Dedifferentiated amniotic fluid mesenchymal stem cell (primary cell): ENCODE measurements at regions not wholly inside any gene's neighbourhood (a gene's known extent, or its start where the extent isn't known, plus 50 kb on each side); places are given as distances from the start of the nearest gene placed in this dataset.

Experiments
- DNase-seq: peaks from one replicate; pipeline ENCODE4 v3.0.0-alpha.2; 2016; ENCODE audit errors: extremely low spot score

GRCh38 chr9:14560194-14560593, 133.0 kb downstream of the ZDHHC21 start:
- DNase-seq = no peak

GRCh38 chr9:14554886-14555285, 138.3 kb downstream of the ZDHHC21 start:
- DNase-seq = no peak

DNA sequence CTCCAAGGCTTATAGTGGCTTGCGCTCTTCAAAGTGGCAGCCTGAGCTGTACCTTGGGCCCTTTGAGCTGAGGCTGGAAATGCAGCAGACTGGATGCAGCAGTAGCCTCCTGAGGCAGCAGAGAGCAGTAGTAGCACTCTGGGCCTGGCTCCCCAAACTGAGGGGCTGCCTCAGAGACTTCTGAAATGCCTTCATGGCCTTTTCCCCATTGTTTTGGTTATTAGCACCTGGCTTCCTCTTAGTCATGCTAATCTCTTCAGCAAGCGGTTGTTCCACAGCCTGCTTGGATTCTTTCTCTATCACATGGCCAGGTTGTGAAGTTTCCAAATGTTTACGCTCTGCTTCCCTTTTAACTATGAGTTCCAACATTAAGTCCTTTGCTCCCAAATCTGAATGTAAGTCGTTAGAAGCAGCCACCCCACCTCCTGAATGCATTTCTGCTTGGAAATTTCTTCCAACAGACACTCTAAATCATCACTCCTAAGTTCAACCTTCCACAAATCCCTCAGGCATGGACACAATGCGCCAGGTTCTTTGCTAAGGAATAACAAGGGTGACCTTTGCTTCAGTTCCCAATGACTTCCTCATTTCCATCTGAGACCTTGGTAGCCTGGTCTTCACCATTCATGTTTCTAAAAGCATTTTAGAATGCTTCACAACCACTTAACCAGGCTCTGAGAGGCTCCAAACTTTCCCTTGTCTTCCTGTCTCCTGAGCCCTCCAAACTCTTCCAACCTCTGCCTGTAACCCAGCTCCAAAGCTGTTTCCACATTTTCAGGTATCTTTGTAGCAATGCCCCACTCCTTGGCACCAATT, 145.8 kb downstream of the ZDHHC21 start:
- no peak for DNase-seq

GRCh38 chr9:14546693-14547092, 146.5 kb downstream of the ZDHHC21 start:
- DNase-seq = no peak

GRCh38 chr9:14542071-14542470, 151.2 kb downstream of the ZDHHC21 start:
- DNase-seq = no peak

DNA sequence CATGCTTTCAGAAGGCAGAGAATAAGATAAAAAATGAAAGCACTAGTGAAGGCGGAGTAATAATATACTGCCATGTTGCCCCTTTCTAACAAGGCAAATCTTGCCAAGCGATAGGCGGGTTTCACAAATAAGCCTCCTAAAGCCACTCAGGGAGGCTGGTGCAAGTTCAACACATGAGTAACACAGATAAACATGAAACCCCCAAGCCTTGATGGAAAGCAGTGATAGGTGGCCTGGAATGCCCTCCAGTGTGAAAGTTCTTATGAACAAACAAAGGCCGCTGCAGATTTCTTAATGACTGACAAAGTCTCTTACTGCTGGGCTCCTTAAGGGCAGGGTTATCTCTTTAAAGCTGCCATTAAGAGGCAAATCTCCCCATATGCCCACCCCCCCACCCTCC, 154.7 kb downstream of the ZDHHC21 start:
- DNase-seq = no peak

DNA sequence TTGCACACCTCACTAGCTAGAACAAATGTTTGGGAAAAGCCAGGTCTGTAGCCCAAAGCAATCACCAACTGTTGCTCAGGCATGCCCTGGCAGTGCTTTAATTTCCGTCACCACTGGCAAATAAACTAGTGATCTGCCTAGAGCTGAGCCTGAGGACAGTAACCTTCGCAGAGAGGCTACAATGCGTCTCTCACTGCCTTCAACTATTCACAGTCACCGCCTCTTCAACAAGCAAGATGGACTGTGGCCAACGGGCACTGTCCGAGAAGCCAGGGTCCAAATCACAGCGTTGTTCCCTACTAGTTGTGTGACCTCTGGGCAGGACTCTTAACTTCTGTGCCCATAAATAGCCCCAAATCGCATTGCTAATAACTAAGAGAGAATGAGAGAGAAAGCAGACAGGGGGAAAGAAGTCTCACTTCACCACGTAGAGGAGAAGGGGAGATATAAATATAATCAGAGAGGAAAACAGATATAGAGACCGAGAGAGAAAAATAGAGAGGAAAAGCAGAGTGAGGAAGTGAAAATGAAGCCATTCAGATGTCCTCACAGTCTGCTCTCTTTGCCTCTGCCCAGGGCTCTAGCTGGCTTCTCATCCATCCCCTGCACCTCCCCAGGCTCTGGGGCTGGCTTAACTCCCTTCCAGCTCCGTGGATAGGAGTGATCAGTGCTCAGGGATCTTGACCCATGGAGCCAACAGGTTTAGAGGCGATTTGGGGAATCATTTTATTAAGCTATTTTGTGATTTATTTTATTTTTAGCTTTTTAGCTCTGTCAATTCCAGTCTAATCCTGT, 157.9 kb downstream of the ZDHHC21 start:
- DNase-seq = no peak

- no peak for DNase-seq
Measured at GRCh38 chr9:14533867-14534640, 159.2 kb downstream of the ZDHHC21 start.

DNA sequence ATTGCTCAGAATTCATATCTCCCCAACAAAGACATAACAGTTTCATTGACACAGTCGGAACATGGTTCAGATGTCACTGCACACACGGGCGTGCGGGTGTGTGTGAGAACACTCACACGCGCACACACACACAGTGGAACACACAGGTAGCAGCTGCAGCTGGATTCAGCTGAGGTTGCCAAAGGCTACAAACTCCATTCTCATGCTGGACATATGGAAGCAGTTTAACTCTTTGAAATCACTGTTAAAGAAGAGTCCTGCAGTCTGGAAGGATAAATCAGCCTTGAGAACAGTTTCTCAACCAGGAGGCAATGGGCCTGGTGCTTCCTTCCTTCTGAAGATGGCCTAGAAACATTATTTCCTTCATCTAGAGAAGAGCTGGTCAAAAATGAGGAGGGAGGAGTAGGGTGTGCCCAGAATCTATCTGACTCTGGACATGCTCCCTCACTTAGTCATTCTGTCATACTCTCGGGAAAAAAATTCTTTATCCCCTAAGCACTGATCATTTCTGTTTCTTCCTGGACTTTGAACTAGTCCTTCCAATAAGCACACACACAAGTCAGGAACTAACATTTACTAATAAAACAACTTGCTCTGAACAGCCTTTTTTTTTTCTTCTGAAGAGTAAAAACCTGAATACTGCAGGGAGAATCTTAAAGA, 160.6 kb downstream of the ZDHHC21 start:
- no peak for DNase-seq

- no peak for DNase-seq
Measured at GRCh38 chr9:14531341-14532269, 161.6 kb downstream of the ZDHHC21 start.

- no peak for DNase-seq
Measured at GRCh38 chr9:14530841-14531240, 162.4 kb downstream of the ZDHHC21 start.

- no peak for DNase-seq
Measured at GRCh38 chr9:14530366-14530765, 162.9 kb downstream of the ZDHHC21 start.

DNA sequence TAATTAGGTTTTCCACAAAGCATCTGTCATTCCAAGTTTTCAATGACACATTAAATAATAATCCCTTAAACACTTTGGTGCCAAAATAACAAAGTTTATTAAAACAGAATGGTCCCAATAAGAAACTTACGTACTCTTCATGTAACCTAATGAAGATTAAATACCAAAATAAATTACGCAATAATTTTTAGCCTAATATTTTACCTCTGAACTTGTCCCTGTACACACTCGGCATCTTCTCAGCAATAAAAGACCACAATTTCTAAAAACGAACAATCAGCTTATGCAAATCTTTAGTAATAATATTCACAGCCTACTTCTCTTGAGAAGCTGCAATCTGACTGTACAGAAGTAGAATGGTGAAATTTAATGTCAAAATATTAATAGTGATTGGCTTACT, 163.6 kb downstream of the ZDHHC21 start:
- DNase-seq = no peak

- DNase-seq = no peak
Measured at GRCh38 chr9:14529054-14529453, 164.2 kb downstream of the ZDHHC21 start.

DNA sequence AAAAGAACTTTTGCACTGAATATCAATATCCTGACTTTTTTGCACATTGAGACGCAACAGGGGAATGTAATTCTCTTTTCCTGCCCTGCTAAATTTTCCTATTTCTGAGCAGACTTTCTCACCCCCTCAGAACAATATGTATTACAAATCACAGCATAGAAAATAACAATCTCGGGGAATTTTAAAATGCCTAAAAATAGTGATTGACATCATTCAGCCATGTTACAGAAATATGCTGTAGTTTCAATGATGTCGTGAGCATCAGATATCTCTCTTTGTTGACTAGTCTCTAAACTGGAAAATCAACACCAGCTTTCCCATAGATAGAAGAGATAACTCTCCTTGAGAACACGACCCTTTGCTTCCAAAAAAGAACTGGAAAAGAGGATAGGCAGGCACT, 166.7 kb downstream of the ZDHHC21 start:
- DNase-seq = no peak

- no peak for DNase-seq
Measured at GRCh38 chr9:14525856-14526255, 167.4 kb downstream of the ZDHHC21 start.

DNA sequence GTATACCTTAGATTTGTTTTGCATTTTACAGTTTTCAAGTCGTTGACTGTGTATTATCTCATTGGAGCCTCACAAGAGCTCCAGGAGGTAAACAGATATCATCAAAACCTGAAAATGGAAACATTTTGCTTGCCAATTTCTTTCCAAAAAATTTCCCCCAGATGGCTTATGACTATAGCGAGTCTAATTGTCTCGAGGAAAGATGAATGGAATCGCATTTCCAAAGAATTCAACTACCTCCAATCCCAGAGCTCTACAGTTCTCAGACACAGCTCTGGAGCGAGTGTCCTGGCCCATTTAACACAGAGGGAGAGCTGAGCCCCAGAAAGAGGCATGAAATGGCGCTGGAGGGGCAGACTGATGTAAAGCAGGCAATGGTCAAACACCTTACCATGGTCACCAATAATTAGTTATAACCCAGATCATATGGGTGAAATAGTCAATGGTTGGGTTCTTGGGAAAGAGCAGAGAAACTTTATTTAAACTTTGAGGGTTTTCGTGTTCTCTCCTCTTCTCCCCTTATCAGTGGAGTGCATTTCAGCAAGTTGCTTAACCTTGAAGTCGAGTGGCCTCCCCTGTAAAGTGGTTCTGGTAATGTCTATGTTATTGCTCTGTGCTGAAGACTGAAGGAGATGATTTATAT, 168.2 kb downstream of the ZDHHC21 start:
- no peak for DNase-seq

GRCh38 chr9:14523545-14523944, 169.7 kb downstream of the ZDHHC21 start:
- DNase-seq = no peak

DNA sequence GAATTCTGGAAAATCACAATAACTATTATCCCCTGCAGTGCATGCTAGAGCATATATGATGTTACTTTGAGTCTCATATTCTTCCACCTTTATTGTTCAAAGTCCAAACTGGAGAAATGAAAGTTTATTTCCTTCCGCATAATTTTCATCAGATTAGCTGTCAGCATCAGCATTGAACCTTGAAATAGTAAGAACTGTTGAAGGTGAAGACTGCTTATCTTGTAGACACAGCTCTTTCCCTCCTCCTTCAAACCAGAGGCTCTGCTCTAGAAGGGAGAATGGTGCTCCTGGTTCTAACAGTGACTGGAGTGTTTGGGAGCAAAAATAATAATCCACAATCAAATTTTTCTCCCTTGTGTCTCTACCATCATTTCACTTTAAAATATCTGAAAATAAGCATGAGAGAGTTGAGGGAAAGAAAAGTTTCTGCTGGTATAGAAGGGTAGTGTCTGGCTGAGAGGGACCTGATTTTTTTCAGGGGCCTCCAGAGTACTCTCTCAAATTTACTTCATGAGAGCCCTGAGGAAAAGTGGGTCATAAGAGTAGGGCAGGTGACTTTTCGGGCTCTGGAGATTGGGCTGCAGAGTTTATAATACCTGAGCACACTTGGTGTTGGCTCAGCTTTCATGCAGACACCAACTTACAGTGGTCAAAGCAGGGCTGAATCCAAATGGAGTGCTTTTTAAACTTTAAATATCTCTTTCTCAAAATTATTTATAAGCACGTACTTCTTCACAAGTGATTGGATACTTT, 170.4 kb downstream of the ZDHHC21 start:
- no peak for DNase-seq
